G401 (cell line): ENCODE measurements at regions not wholly inside any gene's neighbourhood (a gene's known extent, or its start where the extent isn't known, plus 50 kb on each side); places are given as distances from the start of the nearest gene placed in this dataset.
A peak's percentile ranks its signal among the peaks of the same experiment; 100 is the strongest.

ENCODE experiments used
- DNase-seq: peaks from one replicate; pipeline ENCODE4 v3.0.0-alpha.2; 2015; ENCODE audit warnings: low spot score
- in situ Hi-C: cut with HindIII; loops from 2 replicates; pipeline ENCODE4 v1.10.0; 2016; ENCODE audit warnings: low sequenced_read_pairs, mixed read lengths

GRCh38 chr3:177921153-177921552, 615.1 kb upstream of the KCNMB2 start:
- DNase-seq: no peak
- in situ Hi-C loops: no loop called here

- in situ Hi-C loops: no loop called here
- no peak for DNase-seq
Measured at GRCh38 chr3:177924261-177924660, 612.0 kb upstream of the KCNMB2 start.

- DNase-seq: peak; percentile 19
- in situ Hi-C loops: no loop called here
Measured at GRCh38 chr3:177928172-177928873, 607.9 kb upstream of the KCNMB2 start.

- DNase-seq: no peak
- in situ Hi-C loops: no loop called here
Measured at GRCh38 chr3:177929310-177929709, 606.9 kb upstream of the KCNMB2 start.

- in situ Hi-C loops: no loop called here
- no peak for DNase-seq
Measured at GRCh38 chr3:177930771-177931170, 605.5 kb upstream of the KCNMB2 start.

GRCh38 chr3:177931346-177931745, 604.9 kb upstream of the KCNMB2 start:
- in situ Hi-C loops: no loop called here

GRCh38 chr3:177932346-177932745, 603.9 kb upstream of the KCNMB2 start:
- in situ Hi-C loops: no loop called here
- no peak for DNase-seq

More at GRCh38 chr3:177931346-177931745, 604.9 kb upstream of the KCNMB2 start:
- DNase-seq: no peak

GRCh38 chr3:177932750-177933660, 603.2 kb upstream of the KCNMB2 start:
- DNase-seq: no peak
- in situ Hi-C loops: no loop called here

GRCh38 chr3:177934001-177934891, 602.0 kb upstream of the KCNMB2 start:
- in situ Hi-C loops: no loop called here
- DNase-seq: peak; percentile 28

GRCh38 chr3:177935047-177935446, 601.2 kb upstream of the KCNMB2 start:
- in situ Hi-C loops: no loop called here
- DNase-seq: no peak

- no peak for DNase-seq
- in situ Hi-C loops: no loop called here
Measured at GRCh38 chr3:177936721-177937120, 599.5 kb upstream of the KCNMB2 start.

- in situ Hi-C loops: no loop called here
- no peak for DNase-seq
Measured at GRCh38 chr3:177942911-177943310, 593.3 kb upstream of the KCNMB2 start.

GRCh38 chr3:177944228-177944661, 592.0 kb upstream of the KCNMB2 start:
- in situ Hi-C loops: no loop called here
- no peak for DNase-seq

- in situ Hi-C loops: no loop called here
- DNase-seq: no peak
Measured at GRCh38 chr3:177946048-177946447, 590.2 kb upstream of the KCNMB2 start.

GRCh38 chr3:177946497-177946896, 589.7 kb upstream of the KCNMB2 start:
- DNase-seq: no peak
- in situ Hi-C loops: no loop called here

GRCh38 chr3:177946936-177947335, 589.3 kb upstream of the KCNMB2 start:
- no peak for DNase-seq
- in situ Hi-C loops: no loop called here

- in situ Hi-C loops: no loop called here
- DNase-seq: no peak
Measured at GRCh38 chr3:177947901-177948300, 588.3 kb upstream of the KCNMB2 start.

- in situ Hi-C loops: no loop called here
- DNase-seq: no peak
Measured at GRCh38 chr3:177948716-177949425, 587.4 kb upstream of the KCNMB2 start.

- DNase-seq: no peak
Measured at GRCh38 chr3:177959188-177959587, 577.0 kb upstream of the KCNMB2 start.

More at GRCh38 chr3:177959188-177959587, 577.0 kb upstream of the KCNMB2 start:
- in situ Hi-C loops: no loop called here
